Jurkat, Clone E6-1 (cell line): ENCODE measurements at regions not wholly inside any gene's neighbourhood (a gene's known extent, or its start where the extent isn't known, plus 50 kb on each side); places are given as distances from the start of the nearest gene placed in this dataset.
"Not testable (repeated sequence)": the region's sequence is repeated elsewhere in the genome, so short reads cannot be mapped to it uniquely, and the experiment has no call there.

Source experiments
- DNase-seq: peaks from one replicate; pipeline ENCODE4 v3.0.0-alpha.2; 2011; ENCODE audit warnings: low read depth, low spot score
- H3K4me3 ChIP-seq: 2 replicates; pipeline ENCODE4 v1.5.1; 2011; ENCODE audit warnings: mild to moderate bottlenecking, low read length, control low read depth, moderate library complexity

DNA sequence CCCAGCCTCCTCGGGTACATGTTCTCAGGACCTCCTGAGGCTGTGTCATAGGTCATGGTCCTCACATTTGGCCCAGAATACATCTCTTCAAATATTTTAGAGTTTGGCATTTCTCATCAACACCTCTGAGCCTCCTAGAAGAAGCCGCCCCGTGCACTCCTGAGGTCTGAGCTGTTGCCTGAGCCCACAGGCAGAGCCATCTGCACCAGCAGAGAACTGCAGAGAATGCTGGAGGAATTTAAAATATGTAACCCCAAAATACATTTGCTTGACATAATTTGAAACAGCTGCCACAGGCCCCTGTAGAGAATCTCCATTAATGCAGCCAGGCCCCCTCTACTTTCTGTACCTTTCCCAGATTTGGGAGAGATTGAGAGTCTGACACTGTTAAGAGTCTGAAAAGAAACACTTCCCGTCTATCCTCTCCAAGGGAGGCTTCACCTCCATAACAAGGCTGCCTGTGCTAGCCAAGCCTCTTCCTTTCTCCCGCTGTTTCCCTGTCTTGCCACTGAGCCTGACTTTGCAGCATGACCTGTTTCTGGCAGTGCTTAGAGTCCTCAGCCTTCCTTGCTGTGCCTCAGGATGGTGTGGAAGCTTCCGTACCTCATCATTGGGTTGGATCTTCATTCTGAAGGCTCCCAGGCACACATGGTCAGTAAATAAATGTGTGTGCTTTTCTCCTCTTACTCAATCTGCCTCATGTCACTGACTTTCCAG lies 95.4 kb upstream of the SFSWAP start:
- no peak for DNase-seq
- H3K4me3 ChIP-seq, result no peak overlapping the region

- no peak for DNase-seq
- no peak overlapping the region for H3K4me3 ChIP-seq
Observed at GRCh38 chr12:131616043-131616700, 94.7 kb upstream of the SFSWAP start.

DNA sequence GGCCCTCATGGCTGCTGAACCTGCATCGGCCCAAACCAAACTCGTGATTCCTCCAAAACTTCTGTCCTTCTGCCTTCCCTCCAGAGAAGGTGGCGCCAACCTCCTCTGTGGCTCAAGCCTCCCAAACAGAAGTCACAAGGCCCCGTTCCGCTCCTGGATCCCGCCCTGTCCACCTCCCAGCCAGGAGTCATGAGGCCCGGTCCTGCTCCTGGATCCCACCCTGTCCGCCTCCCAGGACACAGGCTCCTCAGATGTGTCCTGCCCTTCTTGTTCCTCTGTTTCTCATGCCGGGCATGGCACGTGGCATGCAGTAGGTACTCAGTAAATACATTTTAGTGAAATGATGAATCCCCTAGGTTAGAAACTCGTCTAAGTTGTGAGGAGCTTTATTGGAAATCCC lies 94.2 kb upstream of the SFSWAP start:
- DNase-seq, result no peak

GRCh38 chr12:131617179-131617578 lies 93.7 kb upstream of the SFSWAP start:
- H3K4me3 ChIP-seq, result no peak overlapping the region
- no peak for DNase-seq

More for the DNA sequence above, 94.2 kb upstream of the SFSWAP start:
- H3K4me3 ChIP-seq, result no peak overlapping the region

DNA sequence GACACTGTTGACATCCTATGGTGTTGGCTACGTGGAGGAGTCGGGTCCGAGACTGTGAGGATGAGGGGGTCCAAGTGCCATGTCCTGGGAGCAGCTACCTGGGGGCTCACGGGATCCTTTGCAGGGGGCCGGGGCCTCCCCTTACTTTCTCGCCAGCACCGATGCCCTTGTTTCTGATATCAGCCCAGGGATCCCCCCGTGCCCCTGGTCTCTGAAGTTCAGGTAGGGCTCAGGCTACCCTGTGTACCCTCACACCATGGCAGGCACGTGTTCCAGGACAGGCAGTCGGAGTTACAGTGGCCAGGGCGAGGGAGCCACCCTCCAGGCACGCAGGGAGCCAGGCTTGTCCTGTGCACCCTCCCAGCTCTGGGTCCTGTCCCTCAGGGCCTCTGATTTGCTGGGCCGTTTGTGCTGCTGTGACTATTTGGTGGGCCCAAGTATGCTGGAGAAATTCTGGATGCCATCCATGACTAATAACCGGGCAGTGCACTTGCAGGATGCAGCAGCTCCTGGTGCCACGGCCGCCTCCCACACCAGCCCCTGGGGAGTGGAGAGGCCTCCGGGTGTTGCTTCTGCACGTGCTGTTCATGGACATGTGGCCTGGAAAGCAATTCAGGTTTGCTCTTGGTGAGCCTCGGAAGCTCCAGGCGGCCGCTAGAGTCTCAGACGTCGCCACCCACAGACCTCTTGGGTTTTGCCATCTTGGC lies 93.1 kb upstream of the SFSWAP start:
- no peak for DNase-seq
- no peak overlapping the region for H3K4me3 ChIP-seq

GRCh38 chr12:131618303-131618658 lies 92.6 kb upstream of the SFSWAP start:
- H3K4me3 ChIP-seq, result no peak overlapping the region
- DNase-seq, result no peak

- H3K4me3 ChIP-seq, result no peak overlapping the region
Observed at GRCh38 chr12:131618701-131619100, 92.2 kb upstream of the SFSWAP start.

DNA sequence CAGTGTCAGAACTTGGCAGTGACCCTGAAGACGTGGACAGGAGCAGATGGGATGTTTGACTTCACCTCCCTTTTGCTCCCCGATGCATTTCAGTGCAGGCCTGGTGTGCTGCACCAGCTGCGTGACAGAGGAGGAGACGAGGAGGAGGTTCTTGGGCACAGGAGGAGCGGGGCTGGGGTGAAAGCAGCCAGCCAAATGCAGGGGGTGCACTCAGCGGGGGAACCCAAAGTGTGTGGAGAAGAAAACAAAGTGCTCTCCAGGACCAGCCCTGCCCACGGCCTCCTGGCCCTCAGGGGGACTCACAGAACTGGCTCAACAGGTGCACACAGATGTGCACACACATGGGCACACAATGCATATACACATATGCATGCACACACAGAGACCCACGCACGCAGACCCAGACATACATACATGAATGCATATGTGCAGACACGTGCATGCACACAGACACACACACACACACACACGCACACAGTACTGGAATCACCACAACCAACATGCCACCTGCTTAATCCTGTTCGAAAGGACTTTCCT lies 91.7 kb upstream of the SFSWAP start:
- DNase-seq, result no peak
- no peak overlapping the region for H3K4me3 ChIP-seq

More at GRCh38 chr12:131618701-131619100, 92.2 kb upstream of the SFSWAP start:
- no peak for DNase-seq

DNA sequence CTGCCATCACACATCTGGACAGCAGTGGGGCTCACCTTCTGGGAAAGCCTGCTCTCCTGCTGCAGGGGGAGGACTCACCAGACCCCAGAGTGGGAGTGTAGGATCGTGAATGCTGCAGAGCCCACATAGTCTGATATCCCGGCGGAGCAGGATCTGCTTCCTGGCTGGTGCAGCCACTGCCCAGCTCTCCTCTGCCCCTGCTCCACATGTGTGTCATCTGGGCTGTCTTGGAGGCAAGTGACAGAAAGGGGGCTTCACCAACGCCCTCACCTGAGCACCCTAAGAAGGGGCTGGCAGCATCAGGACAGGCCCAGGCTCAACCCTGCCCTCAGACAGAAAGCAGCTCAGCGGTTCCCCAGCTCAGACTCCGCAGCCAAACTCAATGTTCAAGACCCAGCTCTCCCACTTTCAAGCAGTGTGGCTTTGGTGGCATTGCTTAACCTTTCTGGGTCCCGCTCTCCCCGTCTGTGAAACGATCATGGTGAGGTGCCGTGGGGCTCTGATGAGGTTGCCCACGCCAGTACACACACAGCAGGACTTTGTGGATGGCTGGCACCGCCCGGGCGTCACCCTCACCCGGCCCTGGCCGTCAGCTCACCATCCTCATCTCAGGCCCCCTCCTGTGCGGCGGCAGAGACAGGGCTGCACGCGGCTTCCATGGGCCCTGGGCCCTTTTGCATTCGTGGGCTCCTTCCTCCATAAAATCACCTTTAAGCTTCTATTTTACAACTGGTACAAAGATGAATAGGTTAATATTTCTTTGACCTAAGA lies 91.0 kb upstream of the SFSWAP start:
- H3K4me3 ChIP-seq, result no peak overlapping the region
- no peak for DNase-seq

DNA sequence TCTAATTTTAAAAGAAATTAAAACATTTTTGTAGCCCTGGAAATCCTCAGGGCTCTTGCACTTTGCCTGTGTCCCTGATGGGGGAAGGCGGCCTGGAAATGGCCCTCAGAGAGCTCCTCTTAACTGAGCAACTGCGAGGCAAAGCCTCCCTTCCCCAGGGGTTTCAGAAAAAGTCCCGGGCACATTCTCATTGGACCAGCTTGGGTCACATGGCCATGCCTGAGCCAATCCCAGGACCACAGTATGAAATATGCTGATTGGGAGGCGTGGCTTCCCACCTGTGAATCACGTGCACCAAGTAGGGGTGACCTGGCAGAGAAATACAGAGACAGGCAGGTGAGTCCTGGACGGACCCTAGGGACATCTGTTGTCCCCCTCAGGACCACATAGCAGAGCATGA lies 90.4 kb upstream of the SFSWAP start:
- DNase-seq, result no peak
- no peak overlapping the region for H3K4me3 ChIP-seq

DNA sequence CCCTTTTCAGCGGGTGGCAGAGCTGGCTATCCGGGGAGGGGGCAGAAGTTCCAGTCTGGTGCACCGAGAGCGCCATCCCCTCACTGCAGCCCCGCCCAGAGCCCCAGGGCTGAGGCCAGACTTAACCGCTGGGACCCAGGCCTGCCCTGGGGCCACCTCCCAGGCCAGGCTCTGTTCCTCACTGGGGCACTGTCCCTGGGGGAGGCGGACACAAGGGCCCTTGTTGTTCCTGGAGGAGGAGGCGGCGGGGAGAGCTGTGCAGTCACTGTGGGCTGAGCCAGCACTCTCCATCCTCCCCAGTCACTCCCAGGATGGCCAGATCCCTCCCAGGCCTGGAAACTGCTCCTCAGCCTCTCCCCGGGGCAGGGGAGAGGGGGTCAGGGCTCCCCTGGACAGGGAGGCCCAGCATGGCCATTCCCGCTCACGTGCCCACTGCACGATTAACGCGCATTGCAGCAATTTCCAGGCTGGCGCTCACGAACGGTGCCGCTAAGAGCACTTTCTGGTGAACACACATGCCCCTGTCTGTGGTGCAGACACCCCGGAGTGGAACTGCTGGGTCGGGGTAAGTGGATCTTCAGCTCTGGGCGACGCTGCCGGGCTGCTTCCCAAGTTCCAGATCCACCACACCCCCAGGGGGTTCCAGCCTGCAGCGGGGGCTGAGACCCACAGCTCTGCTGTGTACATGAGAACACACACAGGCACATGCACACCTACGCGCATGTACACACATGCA lies 89.8 kb upstream of the SFSWAP start:
- DNase-seq, result no peak
- H3K4me3 ChIP-seq, result no peak overlapping the region

- no peak overlapping the region for H3K4me3 ChIP-seq
- no peak for DNase-seq
Observed at GRCh38 chr12:131621701-131622421, 89.0 kb upstream of the SFSWAP start.

- no peak for DNase-seq
- no peak overlapping the region for H3K4me3 ChIP-seq
Observed at GRCh38 chr12:131622422-131622955, 88.4 kb upstream of the SFSWAP start.

DNA sequence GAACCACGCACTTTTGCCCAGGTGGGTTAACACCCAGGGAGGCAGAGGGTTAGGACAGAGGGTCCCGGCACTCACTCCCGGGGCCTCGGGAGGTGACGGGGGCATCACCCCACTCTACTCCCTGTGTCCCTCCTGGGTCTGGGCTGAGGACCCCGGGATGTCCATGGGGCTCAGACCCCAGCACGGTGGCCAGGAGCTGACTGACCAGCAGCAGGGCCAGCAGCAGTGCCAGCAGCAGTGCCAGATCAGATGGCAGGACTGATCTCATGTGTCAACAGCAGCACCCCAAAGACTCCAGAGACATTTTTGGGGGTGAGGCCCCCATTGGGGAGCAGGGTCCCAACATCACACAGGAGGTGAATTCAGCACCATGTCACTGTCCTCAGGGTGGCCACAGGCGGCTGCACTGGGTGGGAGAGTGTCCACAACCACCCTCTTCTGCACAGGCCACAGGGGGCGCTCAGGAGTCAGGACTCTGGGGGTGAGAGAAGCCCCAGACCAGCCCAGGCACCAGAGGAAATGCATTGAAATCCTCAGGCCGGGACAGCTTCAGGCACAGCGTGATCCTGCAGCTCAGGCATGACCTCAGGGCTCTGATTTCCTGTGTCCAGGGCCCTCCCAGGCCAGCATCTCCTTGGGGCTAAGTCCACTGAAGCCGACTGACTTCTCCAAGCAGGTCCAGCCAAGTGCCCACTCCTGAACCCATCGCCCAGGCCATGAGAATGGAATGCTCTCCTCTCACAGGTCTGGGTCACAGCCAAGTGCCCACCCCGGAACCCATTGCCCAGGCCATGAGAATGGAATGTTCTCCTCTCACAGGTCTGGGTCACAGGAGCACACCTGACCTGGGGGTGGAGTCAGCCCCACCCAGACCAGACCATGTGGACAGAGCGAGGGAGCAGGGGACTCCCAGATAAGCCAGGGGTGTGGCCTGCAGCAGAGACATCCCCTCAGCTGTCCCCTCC lies 87.2 kb upstream of the SFSWAP start:
- not testable (repeated sequence) for H3K4me3 ChIP-seq, DNase-seq

GRCh38 chr12:131624369-131624739 lies 86.5 kb upstream of the SFSWAP start:
- DNase-seq, H3K4me3 ChIP-seq: not testable (repeated sequence)

GRCh38 chr12:131624756-131625501 lies 86.0 kb upstream of the SFSWAP start:
- not testable (repeated sequence) for H3K4me3 ChIP-seq, DNase-seq
